ENCODE measurements at regions not wholly inside any gene's neighbourhood (a gene's known extent, or its start where the extent isn't known, plus 50 kb on each side); places are given as distances from the start of the nearest gene placed in this dataset.

DNA sequence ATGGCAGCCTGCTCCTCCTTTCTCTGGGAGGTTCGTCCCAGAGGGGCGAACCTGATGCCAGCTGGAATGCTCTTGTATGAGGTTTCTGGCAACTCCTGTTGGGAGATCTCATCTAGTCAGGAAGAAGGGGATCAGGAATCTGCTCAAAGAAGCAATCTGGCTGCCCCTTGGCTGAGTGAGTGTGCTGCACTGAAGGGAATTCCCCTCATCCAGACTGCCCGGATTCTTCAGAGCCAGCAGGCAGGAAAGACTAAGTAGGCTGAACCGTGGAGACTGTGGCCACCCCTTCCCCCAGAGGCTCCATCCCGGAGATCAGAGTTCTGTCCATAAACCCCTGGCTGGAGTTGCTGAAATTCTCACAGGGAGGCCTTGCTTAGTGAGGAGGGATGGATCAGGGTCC lies 476.0 kb downstream of the CSNK1G3 start:
- TF ChIP-seq, protein P1, sequence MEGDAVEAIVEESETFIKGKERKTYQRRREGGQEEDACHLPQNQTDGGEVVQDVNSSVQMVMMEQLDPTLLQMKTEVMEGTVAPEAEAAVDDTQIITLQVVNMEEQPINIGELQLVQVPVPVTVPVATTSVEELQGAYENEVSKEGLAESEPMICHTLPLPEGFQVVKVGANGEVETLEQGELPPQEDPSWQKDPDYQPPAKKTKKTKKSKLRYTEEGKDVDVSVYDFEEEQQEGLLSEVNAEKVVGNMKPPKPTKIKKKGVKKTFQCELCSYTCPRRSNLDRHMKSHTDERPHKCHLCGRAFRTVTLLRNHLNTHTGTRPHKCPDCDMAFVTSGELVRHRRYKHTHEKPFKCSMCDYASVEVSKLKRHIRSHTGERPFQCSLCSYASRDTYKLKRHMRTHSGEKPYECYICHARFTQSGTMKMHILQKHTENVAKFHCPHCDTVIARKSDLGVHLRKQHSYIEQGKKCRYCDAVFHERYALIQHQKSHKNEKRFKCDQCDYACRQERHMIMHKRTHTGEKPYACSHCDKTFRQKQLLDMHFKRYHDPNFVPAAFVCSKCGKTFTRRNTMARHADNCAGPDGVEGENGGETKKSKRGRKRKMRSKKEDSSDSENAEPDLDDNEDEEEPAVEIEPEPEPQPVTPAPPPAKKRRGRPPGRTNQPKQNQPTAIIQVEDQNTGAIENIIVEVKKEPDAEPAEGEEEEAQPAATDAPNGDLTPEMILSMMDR (IDR thresholded peaks at IDR 0.05 in 8 of 11, conservative IDR thresholded peaks at IDR 0.05 in 3 of 11), result no peak
- TF ChIP-seq POLR2A (IDR thresholded peaks at IDR 0.05) (no peak), POLR2AphosphoS5 (IDR thresholded peaks at IDR 0.05) (no peak)

Measured in spleen (tissue), 7 donors.